ENCODE measurements at regions not wholly inside any gene's neighbourhood (a gene's known extent, or its start where the extent isn't known, plus 50 kb on each side); places are given as distances from the start of the nearest gene placed in this dataset.

- H3K27ac ChIP-seq (ENCODE audit: insufficient read depth in 1 of 2, low read depth in 1 of 2, low read length in 2 of 2, poor library complexity in 1 of 2, severe bottlenecking in 2 of 2), result no peak overlapping the region
- no peaks in the 10 kb centered on the region for H3K4me1 ChIP-seq (ENCODE audit: control extremely low read depth in 1 of 4, control insufficient read depth in 4 of 4, insufficient read depth in 4 of 4, low read length in 3 of 4)
- POLR2A ChIA-PET, result no interaction called here
- H3K4me3 ChIP-seq (ENCODE audit: control insufficient read depth in 1 of 7, extremely low read depth in 1 of 7, insufficient read depth in 4 of 7, low read depth in 2 of 7, low read length in 6 of 7), result no peak overlapping the region
- WGBS (ENCODE audit: insufficient coverage), result 81% methylated on average over 11 of the region's 12 CpGs
- no peaks in the 10 kb centered on the region for H3K36me3 ChIP-seq (ENCODE audit: control insufficient read depth in 4 of 4, insufficient read depth in 4 of 4, low read length in 3 of 4)
- CTCF ChIA-PET, result no interaction called here
- H3K9me3 ChIP-seq (ENCODE audit: control extremely low read depth in 1 of 5, control insufficient read depth in 4 of 5, insufficient read depth in 2 of 5, low read depth in 1 of 5, low read length in 4 of 5), result peaks cover 0 to 16% (median 10%) of the 10 kb centered on the region in 5 experiments
- DNase-seq, result no peak
- H3K27me3 ChIP-seq (replicated peaks in 2 of 5; ENCODE audit: control insufficient read depth in 4 of 5, insufficient read depth in 5 of 5, low read length in 4 of 5), result no peaks in the 10 kb centered on the region
These were observed 767.1 kb downstream of the KCNJ18 start for GRCh38 chr17:22459331-22459952.

GRCh38 chr17:22459953-22460350, 767.6 kb downstream of the KCNJ18 start:
- ChIA-PET CTCF (no interaction called here), POLR2A (no interaction called here)
- DNase-seq, result no peak
- Histone ChIP-seq H3K4me3 (ENCODE audit: control insufficient read depth in 1 of 7, extremely low read depth in 1 of 7, insufficient read depth in 4 of 7, low read depth in 2 of 7, low read length in 6 of 7) (no peak overlapping the region), H3K27me3 (replicated peaks in 2 of 5; ENCODE audit: control insufficient read depth in 4 of 5, insufficient read depth in 5 of 5, low read length in 4 of 5) (no peaks in the 10 kb centered on the region), H3K27ac (ENCODE audit: insufficient read depth in 1 of 2, low read depth in 1 of 2, low read length in 2 of 2, poor library complexity in 1 of 2, severe bottlenecking in 2 of 2) (no peak overlapping the region), H3K36me3 (ENCODE audit: control insufficient read depth in 4 of 4, insufficient read depth in 4 of 4, low read length in 3 of 4) (no peaks in the 10 kb centered on the region), H3K4me1 (ENCODE audit: control extremely low read depth in 1 of 4, control insufficient read depth in 4 of 4, insufficient read depth in 4 of 4, low read length in 3 of 4) (no peaks in the 10 kb centered on the region), H3K9me3 (ENCODE audit: control extremely low read depth in 1 of 5, control insufficient read depth in 4 of 5, insufficient read depth in 2 of 5, low read depth in 1 of 5, low read length in 4 of 5) (peaks cover 0 to 16% (median 10%) of the 10 kb centered on the region in 5 experiments)
- 81% methylated on average over 4 of the region's 15 CpGs for WGBS (ENCODE audit: insufficient coverage)

- no peak for DNase-seq
- H3K27ac ChIP-seq (ENCODE audit: insufficient read depth in 1 of 2, low read depth in 1 of 2, low read length in 2 of 2, poor library complexity in 1 of 2, severe bottlenecking in 2 of 2), result no peak overlapping the region
- H3K4me3 ChIP-seq (ENCODE audit: control insufficient read depth in 1 of 7, extremely low read depth in 1 of 7, insufficient read depth in 4 of 7, low read depth in 2 of 7, low read length in 6 of 7), result no peak overlapping the region
- H3K4me1 ChIP-seq (ENCODE audit: control extremely low read depth in 1 of 4, control insufficient read depth in 4 of 4, insufficient read depth in 4 of 4, low read length in 3 of 4), result no peaks in the 10 kb centered on the region
- ChIA-PET POLR2A (no interaction called here), CTCF (no interaction called here)
- 61% methylated on average over 6 of the region's 6 CpGs for WGBS (ENCODE audit: insufficient coverage)
- H3K9me3 ChIP-seq (ENCODE audit: control extremely low read depth in 1 of 5, control insufficient read depth in 4 of 5, insufficient read depth in 2 of 5, low read depth in 1 of 5, low read length in 4 of 5), result peaks cover 0 to 16% (median 10%) of the 10 kb centered on the region in 5 experiments
- H3K36me3 ChIP-seq (ENCODE audit: control insufficient read depth in 4 of 4, insufficient read depth in 4 of 4, low read length in 3 of 4), result no peaks in the 10 kb centered on the region
- no peaks in the 10 kb centered on the region for H3K27me3 ChIP-seq (replicated peaks in 2 of 5; ENCODE audit: control insufficient read depth in 4 of 5, insufficient read depth in 5 of 5, low read length in 4 of 5)
These were observed 768.2 kb downstream of the KCNJ18 start for GRCh38 chr17:22460461-22461063.

- Histone ChIP-seq H3K4me1 (ENCODE audit: control extremely low read depth in 1 of 4, control insufficient read depth in 4 of 4, insufficient read depth in 4 of 4, low read length in 3 of 4) (no peaks in the 10 kb centered on the region), H3K27me3 (replicated peaks in 2 of 5; ENCODE audit: control insufficient read depth in 4 of 5, insufficient read depth in 5 of 5, low read length in 4 of 5) (no peaks in the 10 kb centered on the region), H3K9me3 (ENCODE audit: control extremely low read depth in 1 of 5, control insufficient read depth in 4 of 5, insufficient read depth in 2 of 5, low read depth in 1 of 5, low read length in 4 of 5) (peaks cover 0 to 16% (median 10%) of the 10 kb centered on the region in 5 experiments), H3K27ac (ENCODE audit: insufficient read depth in 1 of 2, low read depth in 1 of 2, low read length in 2 of 2, poor library complexity in 1 of 2, severe bottlenecking in 2 of 2) (no peak overlapping the region), H3K36me3 (ENCODE audit: control insufficient read depth in 4 of 4, insufficient read depth in 4 of 4, low read length in 3 of 4) (no peaks in the 10 kb centered on the region), H3K4me3 (ENCODE audit: control insufficient read depth in 1 of 7, extremely low read depth in 1 of 7, insufficient read depth in 4 of 7, low read depth in 2 of 7, low read length in 6 of 7) (no peak overlapping the region)
- no peak for DNase-seq
- CTCF ChIA-PET, result no interaction called here
- WGBS (ENCODE audit: insufficient coverage), result 80% methylated on average over 6 of the region's 14 CpGs
- POLR2A ChIA-PET, result no interaction called here
These were observed 769.3 kb downstream of the KCNJ18 start for GRCh38 chr17:22461460-22462145.

DNA sequence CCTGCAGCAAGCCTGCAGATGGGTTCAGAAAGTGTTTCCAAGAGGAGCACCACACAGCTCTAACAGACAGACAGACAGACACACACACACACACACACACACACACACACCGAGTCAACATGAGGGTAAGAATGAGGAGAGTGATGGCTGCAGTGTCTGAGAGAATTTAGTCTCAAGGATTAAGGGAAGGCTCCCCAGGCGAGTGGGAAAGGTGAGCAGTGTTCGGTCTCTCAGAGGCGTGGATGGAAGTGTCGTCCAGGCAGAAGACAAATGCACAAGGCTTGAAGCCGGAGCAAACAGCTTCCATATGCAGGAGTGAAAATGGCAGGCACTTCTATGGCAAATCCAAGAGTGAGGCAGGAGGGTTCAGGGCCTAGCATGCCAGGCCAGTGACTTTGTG, 770.1 kb downstream of the KCNJ18 start:
- POLR2A ChIA-PET, result no interaction called here
- 75% methylated on average over 5 of the region's 6 CpGs for WGBS (ENCODE audit: insufficient coverage)

GRCh38 chr17:22463110-22463850, 771.0 kb downstream of the KCNJ18 start:
- Histone ChIP-seq H3K36me3 (ENCODE audit: control insufficient read depth in 4 of 4, insufficient read depth in 4 of 4, low read length in 3 of 4) (no peaks in the 10 kb centered on the region), H3K4me3 (ENCODE audit: control insufficient read depth in 1 of 7, extremely low read depth in 1 of 7, insufficient read depth in 4 of 7, low read depth in 2 of 7, low read length in 6 of 7) (no peak overlapping the region), H3K4me1 (ENCODE audit: control extremely low read depth in 1 of 4, control insufficient read depth in 4 of 4, insufficient read depth in 4 of 4, low read length in 3 of 4) (no peaks in the 10 kb centered on the region), H3K27me3 (replicated peaks in 2 of 5; ENCODE audit: control insufficient read depth in 4 of 5, insufficient read depth in 5 of 5, low read length in 4 of 5) (no peaks in the 10 kb centered on the region), H3K27ac (ENCODE audit: insufficient read depth in 1 of 2, low read depth in 1 of 2, low read length in 2 of 2, poor library complexity in 1 of 2, severe bottlenecking in 2 of 2) (no peak overlapping the region), H3K9me3 (ENCODE audit: control extremely low read depth in 1 of 5, control insufficient read depth in 4 of 5, insufficient read depth in 2 of 5, low read depth in 1 of 5, low read length in 4 of 5) (peaks cover 0 to 20% (median 10%) of the 10 kb centered on the region in 5 experiments)
- 52% methylated on average over 7 of the region's 13 CpGs for WGBS (ENCODE audit: insufficient coverage)
- POLR2A ChIA-PET, result no interaction called here
- no peak for DNase-seq
- CTCF ChIA-PET, result no interaction called here

More for the DNA sequence above, 770.1 kb downstream of the KCNJ18 start:
- no peaks in the 10 kb centered on the region for H3K36me3 ChIP-seq (ENCODE audit: control insufficient read depth in 4 of 4, insufficient read depth in 4 of 4, low read length in 3 of 4)
- no peaks in the 10 kb centered on the region for H3K4me1 ChIP-seq (ENCODE audit: control extremely low read depth in 1 of 4, control insufficient read depth in 4 of 4, insufficient read depth in 4 of 4, low read length in 3 of 4)
- H3K9me3 ChIP-seq (ENCODE audit: control extremely low read depth in 1 of 5, control insufficient read depth in 4 of 5, insufficient read depth in 2 of 5, low read depth in 1 of 5, low read length in 4 of 5), result peaks cover 0 to 16% (median 10%) of the 10 kb centered on the region in 5 experiments
- DNase-seq, result no peak
- CTCF ChIA-PET, result no interaction called here
- H3K27me3 ChIP-seq (replicated peaks in 2 of 5; ENCODE audit: control insufficient read depth in 4 of 5, insufficient read depth in 5 of 5, low read length in 4 of 5), result no peaks in the 10 kb centered on the region
- H3K27ac ChIP-seq (ENCODE audit: insufficient read depth in 1 of 2, low read depth in 1 of 2, low read length in 2 of 2, poor library complexity in 1 of 2, severe bottlenecking in 2 of 2), result no peak overlapping the region
- H3K4me3 ChIP-seq (ENCODE audit: control insufficient read depth in 1 of 7, extremely low read depth in 1 of 7, insufficient read depth in 4 of 7, low read depth in 2 of 7, low read length in 6 of 7), result no peak overlapping the region

DNA sequence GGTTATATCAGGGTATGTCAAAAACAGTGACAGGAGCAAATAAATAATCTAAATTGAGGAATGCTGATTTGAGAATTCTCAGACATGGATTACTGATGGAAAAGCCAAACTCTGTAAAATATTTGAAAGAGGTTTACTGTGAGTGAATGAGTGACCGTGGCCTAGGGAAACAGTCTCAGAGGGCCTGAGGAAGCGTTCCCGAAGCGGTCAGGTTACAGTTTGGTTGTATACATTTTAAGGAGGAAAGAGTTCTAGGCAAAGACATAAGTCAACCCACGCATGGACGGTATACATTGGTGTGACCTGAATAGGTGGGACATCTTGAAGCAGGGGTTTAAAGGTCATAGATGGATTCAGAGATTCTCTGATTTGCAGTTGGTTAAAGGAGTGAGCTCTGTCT, 771.7 kb downstream of the KCNJ18 start:
- POLR2A ChIA-PET, result no interaction called here
- DNase-seq, result no peak
- Histone ChIP-seq H3K4me3 (ENCODE audit: control insufficient read depth in 1 of 7, extremely low read depth in 1 of 7, insufficient read depth in 4 of 7, low read depth in 2 of 7, low read length in 6 of 7) (no peak overlapping the region), H3K27ac (ENCODE audit: insufficient read depth in 1 of 2, low read depth in 1 of 2, low read length in 2 of 2, poor library complexity in 1 of 2, severe bottlenecking in 2 of 2) (no peak overlapping the region), H3K27me3 (replicated peaks in 2 of 5; ENCODE audit: control insufficient read depth in 4 of 5, insufficient read depth in 5 of 5, low read length in 4 of 5) (no peaks in the 10 kb centered on the region), H3K4me1 (ENCODE audit: control extremely low read depth in 1 of 4, control insufficient read depth in 4 of 4, insufficient read depth in 4 of 4, low read length in 3 of 4) (no peaks in the 10 kb centered on the region), H3K36me3 (ENCODE audit: control insufficient read depth in 4 of 4, insufficient read depth in 4 of 4, low read length in 3 of 4) (no peaks in the 10 kb centered on the region), H3K9me3 (ENCODE audit: control extremely low read depth in 1 of 5, control insufficient read depth in 4 of 5, insufficient read depth in 2 of 5, low read depth in 1 of 5, low read length in 4 of 5) (peaks cover 0 to 17% (median 4%) of the 10 kb centered on the region in 5 experiments)
- 74% methylated on average over 6 of the region's 6 CpGs for WGBS (ENCODE audit: insufficient coverage)
- CTCF ChIA-PET, result no interaction called here

Data from common myeloid progenitor, CD34-positive (primary cell).